ENCODE measurements at regions not wholly inside any gene's neighbourhood (a gene's known extent, or its start where the extent isn't known, plus 50 kb on each side); places are given as distances from the start of the nearest gene placed in this dataset.

- H3K27ac ChIP-seq: no peak overlapping the region
- TF ChIP-seq CTCF (conservative IDR thresholded peaks at IDR 0.05): no peak
Observed at GRCh38 chr12:16691624-16692023, 85.7 kb upstream of the LMO3 start.

GRCh38 chr12:16688200-16688599 is 82.2 kb upstream of the LMO3 start:
- TF ChIP-seq CTCF (conservative IDR thresholded peaks at IDR 0.05): no peak
- H3K27ac ChIP-seq: no peak overlapping the region

GRCh38 chr12:16685107-16685506 is 79.1 kb upstream of the LMO3 start:
- no peak overlapping the region for H3K27ac ChIP-seq
- peak; percentile 29; the same call in 1 of the 2 replicates for TF ChIP-seq CTCF (conservative IDR thresholded peaks at IDR 0.05)

GRCh38 chr12:16681196-16681595 is 75.2 kb upstream of the LMO3 start:
- no peak overlapping the region for H3K27ac ChIP-seq
- no peak for TF ChIP-seq CTCF (conservative IDR thresholded peaks at IDR 0.05)

GRCh38 chr12:16675438-16675837 is 69.5 kb upstream of the LMO3 start:
- no peak overlapping the region for H3K27ac ChIP-seq
- TF ChIP-seq CTCF (conservative IDR thresholded peaks at IDR 0.05): no peak

- H3K27ac ChIP-seq: no peak overlapping the region
- no peak for TF ChIP-seq CTCF (conservative IDR thresholded peaks at IDR 0.05)
Observed at GRCh38 chr12:16674885-16675284, 68.9 kb upstream of the LMO3 start.

- no peak overlapping the region for H3K27ac ChIP-seq
- TF ChIP-seq CTCF (conservative IDR thresholded peaks at IDR 0.05): no peak
Observed at GRCh38 chr12:16670456-16671050, 64.6 kb upstream of the LMO3 start.

Data from VCaP (cell line).